Activated T-helper 17 cell treated with anti-CD3 and anti-CD28 coated beads, Interleukin-2, amount 50 U/mL, for 72 hours (primary cell): ENCODE measurements at regions not wholly inside any gene's neighbourhood (a gene's known extent, or its start where the extent isn't known, plus 50 kb on each side); places are given as distances from the start of the nearest gene placed in this dataset.

Source experiments
- ATAC-seq: fragments of 150-1000 bp; cut with Tn5 transposase; replicated peaks from 2 replicates; pipeline ENCODE4 v1.10.0; 2021; ENCODE audit warnings: mild to moderate bottlenecking, moderate library complexity
- H3K27ac Mint-ChIP-seq: one replicate; pipeline ENCODE4 v1.8.0; 2022; ENCODE audit warnings: mixed read lengths
- H3K27me3 Mint-ChIP-seq: one replicate; pipeline ENCODE4 v1.8.0; 2022; ENCODE audit warnings: mixed read lengths
- H3K36me3 Mint-ChIP-seq: one replicate; pipeline ENCODE4 v1.8.0; 2022; ENCODE audit warnings: low read depth, mild to moderate bottlenecking, mixed read lengths
- H3K4me1 Mint-ChIP-seq: one replicate; pipeline ENCODE4 v1.8.0; 2022; ENCODE audit warnings: mixed read lengths
- H3K4me3 Mint-ChIP-seq: one replicate; pipeline ENCODE4 v1.8.0; 2022; ENCODE audit warnings: mild to moderate bottlenecking, mixed read lengths
- H3K9me3 Mint-ChIP-seq: one replicate; pipeline ENCODE4 v1.8.0; 2022; ENCODE audit warnings: mixed read lengths

DNA sequence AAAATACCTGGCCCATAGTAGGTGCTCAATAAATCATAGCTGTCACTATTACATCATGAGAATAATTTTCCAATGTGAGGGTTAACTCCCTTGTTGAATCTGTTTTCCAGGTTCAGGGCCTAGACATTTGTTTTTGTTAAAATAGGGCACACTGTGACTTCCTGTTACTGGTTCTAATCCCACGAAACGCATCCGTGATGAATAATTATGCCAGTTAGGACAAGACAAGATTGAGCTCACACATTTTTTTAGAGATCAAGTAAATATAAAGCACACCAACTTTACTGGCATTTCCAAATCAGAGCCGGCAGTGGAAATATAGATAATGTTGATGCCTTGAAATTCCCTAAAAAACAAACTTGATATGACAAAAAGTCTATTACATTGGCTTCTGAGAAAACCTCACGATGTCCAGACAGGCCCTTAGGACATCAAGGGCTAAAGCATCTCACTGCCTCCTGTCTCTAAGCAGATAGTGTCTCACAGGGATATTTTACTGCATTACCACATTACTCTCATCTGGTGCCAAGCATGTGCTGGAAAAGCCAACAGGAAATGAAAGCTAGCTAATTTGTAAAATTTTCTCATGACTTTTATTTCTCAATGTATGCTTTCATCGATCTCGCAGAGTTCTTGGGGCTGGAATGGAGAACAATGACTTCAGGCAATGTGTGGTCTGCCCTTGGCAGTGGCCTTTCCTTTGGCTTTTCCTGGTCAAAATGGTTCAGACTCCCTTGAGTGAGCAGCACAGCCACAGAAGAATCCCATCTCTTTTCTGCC is 414.3 kb upstream of the PAPPA start:
- ATAC-seq: no peak
- Mint-ChIP-seq H3K27ac (no peak overlapping the region), H3K4me1 (no peaks in the 10 kb centered on the region), H3K36me3 (no peaks in the 10 kb centered on the region), H3K4me3 (no peak overlapping the region), H3K27me3 (no peaks in the 10 kb centered on the region), H3K9me3 (no peaks in the 10 kb centered on the region)

DNA sequence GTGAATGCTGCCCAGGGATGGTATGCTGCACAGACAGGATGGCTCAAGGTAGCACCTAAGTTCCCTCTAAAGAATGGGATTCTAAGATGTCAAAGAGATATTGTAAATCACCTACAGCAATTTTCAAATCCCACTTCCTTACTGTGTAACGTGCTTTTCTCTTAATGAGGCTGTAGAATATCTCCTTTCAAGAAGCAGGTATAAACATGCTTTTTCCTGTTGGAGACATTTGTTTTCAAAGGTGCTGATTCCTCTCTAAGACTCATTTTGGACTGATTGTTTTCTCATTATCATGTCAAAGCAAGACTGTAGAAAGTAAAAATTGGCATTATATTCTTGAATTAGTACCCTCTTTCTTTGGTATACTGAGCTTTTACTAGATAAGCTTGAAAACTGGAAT is 412.6 kb upstream of the PAPPA start:
- Mint-ChIP-seq H3K27ac (no peak overlapping the region), H3K27me3 (no peaks in the 10 kb centered on the region), H3K4me3 (no peak overlapping the region), H3K4me1 (no peaks in the 10 kb centered on the region), H3K9me3 (no peaks in the 10 kb centered on the region), H3K36me3 (no peaks in the 10 kb centered on the region)
- ATAC-seq: no peak

DNA sequence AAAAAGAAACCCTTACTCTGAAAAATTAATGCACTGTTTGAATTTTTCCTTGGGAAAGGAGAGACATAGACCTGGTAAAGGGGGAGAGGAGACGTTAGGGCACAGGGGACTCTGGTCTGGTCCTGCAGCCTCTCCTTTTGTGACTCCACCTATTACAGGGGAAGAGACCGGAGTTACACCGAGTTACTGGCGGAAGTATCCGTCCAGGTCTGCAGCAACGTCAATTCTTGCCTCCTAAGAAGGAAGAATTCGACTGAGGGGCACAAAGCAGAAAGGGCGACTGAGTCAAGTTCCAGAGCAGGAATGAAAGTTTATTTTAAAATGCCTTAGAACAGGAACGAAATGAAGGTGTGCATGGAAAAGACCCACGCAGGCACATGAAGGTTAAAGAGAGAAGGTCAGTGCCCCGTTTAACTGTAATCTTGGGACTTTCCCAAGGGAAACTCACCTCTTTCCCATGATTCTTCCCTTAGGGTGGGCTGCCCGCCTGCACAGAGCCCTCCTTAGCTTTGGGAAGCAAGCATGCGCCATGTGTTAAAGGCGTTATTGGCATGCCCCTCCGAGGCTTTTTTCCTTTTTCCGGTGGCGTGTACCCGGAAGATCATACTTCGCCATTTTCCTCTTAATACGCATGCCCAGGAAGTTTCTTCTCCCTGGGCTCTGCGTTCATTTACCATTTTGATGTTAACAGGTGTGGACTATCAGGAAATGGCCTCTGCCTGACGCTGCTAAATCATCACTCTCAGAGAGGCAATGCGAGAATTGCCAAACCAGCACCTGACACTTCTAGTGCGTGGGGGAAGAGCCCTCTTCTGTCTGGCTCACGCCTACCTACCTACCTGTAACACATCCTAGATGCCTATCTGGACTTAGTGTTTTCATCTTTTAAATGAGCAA is 409.6 kb upstream of the PAPPA start:
- H3K4me1 Mint-ChIP-seq: no peaks in the 10 kb centered on the region
- H3K4me3 Mint-ChIP-seq: no peak overlapping the region
- H3K27ac Mint-ChIP-seq: no peak overlapping the region
- no peak for ATAC-seq
- H3K9me3 Mint-ChIP-seq: no peaks in the 10 kb centered on the region
- H3K27me3 Mint-ChIP-seq: no peaks in the 10 kb centered on the region
- no peaks in the 10 kb centered on the region for H3K36me3 Mint-ChIP-seq

DNA sequence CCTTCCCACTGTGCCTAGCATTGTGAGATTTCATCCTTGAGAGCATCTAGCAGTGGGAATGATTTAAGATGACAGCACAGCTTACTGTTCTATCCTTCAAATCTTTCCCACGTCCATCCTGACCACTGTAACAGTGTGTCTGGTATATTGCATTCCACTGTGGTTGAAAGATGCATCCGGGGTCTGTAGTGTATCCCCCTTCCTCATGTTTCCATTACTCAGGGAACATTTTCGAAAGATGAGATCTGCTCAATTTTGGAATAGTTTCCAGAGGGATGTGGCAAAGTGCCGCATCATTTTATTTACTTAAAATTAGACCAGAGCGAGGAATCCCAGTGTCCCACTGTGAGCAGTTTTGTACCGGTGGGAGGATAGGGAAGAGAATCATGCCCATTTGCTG is 407.1 kb upstream of the PAPPA start:
- no peak overlapping the region for H3K4me3 Mint-ChIP-seq
- H3K4me1 Mint-ChIP-seq: no peaks in the 10 kb centered on the region
- no peaks in the 10 kb centered on the region for H3K9me3 Mint-ChIP-seq
- H3K27me3 Mint-ChIP-seq: no peaks in the 10 kb centered on the region
- H3K27ac Mint-ChIP-seq: no peak overlapping the region
- no peaks in the 10 kb centered on the region for H3K36me3 Mint-ChIP-seq
- no peak for ATAC-seq

DNA sequence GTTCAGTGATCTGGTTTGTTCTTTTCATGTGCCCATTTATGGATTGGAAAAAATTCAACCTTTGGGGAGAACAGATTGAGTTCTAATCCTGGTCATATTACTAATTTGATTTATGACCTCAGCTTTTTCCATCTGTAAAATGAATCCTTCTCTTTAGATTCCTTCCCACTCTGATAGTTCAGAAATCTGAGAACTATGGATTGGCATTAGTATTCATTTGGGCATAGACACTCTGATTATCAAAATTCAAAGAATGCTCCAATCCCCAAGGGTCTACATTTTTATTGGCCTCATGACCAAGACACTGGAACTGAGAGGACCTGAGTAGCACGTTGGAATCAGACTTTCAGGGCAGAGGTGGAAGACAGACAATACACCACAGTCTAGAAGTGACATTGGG is 405.9 kb upstream of the PAPPA start:
- H3K27ac Mint-ChIP-seq: no peak overlapping the region
- no peak overlapping the region for H3K4me3 Mint-ChIP-seq
- ATAC-seq: no peak
- H3K9me3 Mint-ChIP-seq: no peaks in the 10 kb centered on the region
- no peaks in the 10 kb centered on the region for H3K4me1 Mint-ChIP-seq
- no peaks in the 10 kb centered on the region for H3K27me3 Mint-ChIP-seq
- no peaks in the 10 kb centered on the region for H3K36me3 Mint-ChIP-seq

DNA sequence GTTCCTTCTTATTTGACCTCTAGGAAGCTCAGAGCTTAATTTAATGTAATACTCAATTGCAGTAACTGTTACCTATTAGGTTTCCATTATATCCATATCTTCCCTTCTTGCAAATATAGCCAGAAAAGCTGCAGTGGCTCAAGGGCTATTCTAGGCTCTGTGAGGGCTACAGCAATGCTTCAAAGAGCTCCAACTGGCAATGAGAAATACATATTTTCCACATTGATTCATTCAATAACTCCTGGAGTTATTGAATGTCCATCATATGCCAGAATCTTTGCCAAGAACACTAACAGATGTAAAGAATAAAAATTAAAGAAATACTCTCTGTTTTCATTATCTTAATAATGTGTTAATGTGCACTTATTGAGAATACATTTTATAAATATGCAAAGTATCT is 396.9 kb upstream of the PAPPA start:
- no peaks in the 10 kb centered on the region for H3K4me1 Mint-ChIP-seq
- H3K36me3 Mint-ChIP-seq: no peaks in the 10 kb centered on the region
- no peak overlapping the region for H3K27ac Mint-ChIP-seq
- no peaks in the 10 kb centered on the region for H3K27me3 Mint-ChIP-seq
- ATAC-seq: no peak
- H3K9me3 Mint-ChIP-seq: peaks cover 5% of the 10 kb centered on the region
- no peak overlapping the region for H3K4me3 Mint-ChIP-seq

GRCh38 chr9:115757461-115757860 is 396.1 kb upstream of the PAPPA start:
- H3K27me3 Mint-ChIP-seq: no peaks in the 10 kb centered on the region
- no peak overlapping the region for H3K27ac Mint-ChIP-seq
- ATAC-seq: no peak

GRCh38 chr9:115758441-115758840 is 395.1 kb upstream of the PAPPA start:
- no peaks in the 10 kb centered on the region for H3K4me1 Mint-ChIP-seq
- H3K27me3 Mint-ChIP-seq: no peaks in the 10 kb centered on the region
- peaks cover 5% of the 10 kb centered on the region for H3K9me3 Mint-ChIP-seq
- H3K36me3 Mint-ChIP-seq: no peaks in the 10 kb centered on the region
- no peak for ATAC-seq
- H3K27ac Mint-ChIP-seq: no peak overlapping the region
- no peak overlapping the region for H3K4me3 Mint-ChIP-seq

More at GRCh38 chr9:115757461-115757860, 396.1 kb upstream of the PAPPA start:
- Mint-ChIP-seq H3K4me3 (no peak overlapping the region), H3K4me1 (no peaks in the 10 kb centered on the region), H3K36me3 (no peaks in the 10 kb centered on the region), H3K9me3 (peaks cover 5% of the 10 kb centered on the region)

GRCh38 chr9:115759426-115759825 is 394.2 kb upstream of the PAPPA start:
- Mint-ChIP-seq H3K4me1 (no peaks in the 10 kb centered on the region), H3K27ac (no peak overlapping the region)

DNA sequence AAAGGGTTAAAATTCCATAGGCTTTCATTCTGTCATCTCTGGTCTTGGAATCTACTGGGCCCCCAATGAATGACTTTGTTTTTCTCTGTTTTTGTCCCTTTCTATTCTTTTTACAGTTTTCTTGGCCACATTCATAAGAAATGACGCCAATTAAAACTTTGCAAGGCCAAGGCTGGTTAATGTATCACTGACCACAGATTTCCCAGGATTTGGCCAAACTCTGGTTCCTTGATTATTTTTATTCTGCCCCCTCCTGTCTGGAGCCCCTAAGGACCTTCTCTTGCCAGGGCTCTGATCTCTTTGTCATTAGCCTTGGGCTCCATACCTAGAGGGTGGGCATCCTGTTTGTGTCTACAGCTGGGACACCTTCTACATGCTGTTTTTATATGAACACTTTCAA is 388.9 kb upstream of the PAPPA start:
- ATAC-seq: no peak
- H3K4me3 Mint-ChIP-seq: no peak overlapping the region

More at GRCh38 chr9:115759426-115759825, 394.2 kb upstream of the PAPPA start:
- Mint-ChIP-seq H3K4me3 (no peak overlapping the region), H3K27me3 (no peaks in the 10 kb centered on the region), H3K36me3 (no peaks in the 10 kb centered on the region), H3K9me3 (peaks cover 5% of the 10 kb centered on the region)
- ATAC-seq: no peak

DNA sequence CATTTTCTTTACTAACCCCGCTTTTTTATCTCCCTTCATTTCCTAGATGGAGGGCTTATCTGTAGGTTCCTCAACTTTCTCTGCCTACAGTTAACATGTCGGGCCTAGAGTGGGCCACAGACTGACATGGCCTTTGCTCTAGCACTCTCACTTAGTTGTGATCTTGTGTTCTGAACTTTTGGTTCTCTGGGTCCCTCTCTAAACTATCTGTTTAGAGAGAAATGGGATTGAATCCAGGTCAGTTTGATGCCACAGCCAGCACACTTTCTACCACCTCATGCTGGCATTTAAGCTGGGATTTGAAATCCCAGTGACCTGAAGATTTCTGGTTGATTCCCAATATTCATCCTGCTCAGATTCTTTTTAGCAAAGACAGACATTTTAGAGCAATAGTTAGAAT is 388.5 kb upstream of the PAPPA start:
- no peak overlapping the region for H3K4me3 Mint-ChIP-seq
- no peaks in the 10 kb centered on the region for H3K4me1 Mint-ChIP-seq
- peaks cover 2% of the 10 kb centered on the region for H3K9me3 Mint-ChIP-seq
- H3K27me3 Mint-ChIP-seq: peaks cover 1% of the 10 kb centered on the region
- H3K27ac Mint-ChIP-seq: no peak overlapping the region
- no peaks in the 10 kb centered on the region for H3K36me3 Mint-ChIP-seq
- ATAC-seq: no peak

More for the DNA sequence above, 388.9 kb upstream of the PAPPA start:
- H3K4me1 Mint-ChIP-seq: no peaks in the 10 kb centered on the region
- no peaks in the 10 kb centered on the region for H3K36me3 Mint-ChIP-seq
- no peaks in the 10 kb centered on the region for H3K9me3 Mint-ChIP-seq
- no peaks in the 10 kb centered on the region for H3K27me3 Mint-ChIP-seq
- no peak overlapping the region for H3K27ac Mint-ChIP-seq

DNA sequence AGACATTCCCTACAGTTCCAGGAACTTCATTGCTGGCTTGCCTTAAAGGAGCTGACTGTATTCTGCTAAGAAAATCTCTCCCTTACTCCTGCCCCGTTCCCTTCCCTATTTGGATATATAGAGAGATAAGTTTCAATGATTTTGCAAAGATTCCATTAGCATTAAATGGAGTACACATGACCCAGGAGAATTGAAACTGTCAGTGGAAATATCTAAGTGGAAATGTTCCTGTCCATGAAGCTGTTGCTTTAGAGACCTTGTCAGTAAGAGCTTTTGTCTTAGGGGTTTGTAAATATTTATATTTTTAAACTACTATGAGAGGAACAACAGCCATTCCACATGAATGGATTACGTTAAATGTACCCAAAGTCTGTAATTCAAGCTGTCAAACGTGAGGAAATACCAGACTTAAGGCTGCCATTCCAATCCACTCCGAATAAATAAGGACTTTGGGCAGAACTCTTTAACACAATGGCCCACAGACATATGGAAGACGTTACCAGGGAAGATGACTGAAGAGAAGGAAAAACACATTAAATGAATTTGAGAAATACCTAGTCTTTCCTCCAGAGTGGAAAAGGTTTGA is 387.1 kb upstream of the PAPPA start:
- no peak overlapping the region for H3K4me3 Mint-ChIP-seq
- H3K9me3 Mint-ChIP-seq: peaks cover 6% of the 10 kb centered on the region
- no peak for ATAC-seq
- H3K36me3 Mint-ChIP-seq: no peaks in the 10 kb centered on the region
- peaks cover 3% of the 10 kb centered on the region for H3K27me3 Mint-ChIP-seq
- no peaks in the 10 kb centered on the region for H3K4me1 Mint-ChIP-seq
- H3K27ac Mint-ChIP-seq: no peak overlapping the region

DNA sequence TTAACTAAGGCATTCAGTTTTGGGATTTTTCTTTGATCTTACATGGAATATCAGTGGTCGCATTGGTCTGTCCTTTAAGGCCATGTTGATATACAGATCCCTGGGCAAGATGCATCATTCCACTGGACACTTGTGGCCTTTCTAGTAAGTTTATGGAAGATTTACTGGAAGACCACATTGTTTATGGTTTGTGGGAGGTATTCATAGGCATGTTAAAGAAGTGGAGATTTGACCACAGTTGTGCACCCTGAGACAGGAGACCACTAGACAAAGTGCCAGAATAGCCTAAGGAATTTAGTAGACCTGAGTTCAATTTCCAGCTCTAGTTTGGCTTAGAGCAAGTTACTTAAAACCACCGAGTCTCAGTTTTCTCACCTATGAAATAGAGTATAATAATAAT is 383.1 kb upstream of the PAPPA start:
- no peak for ATAC-seq
- Mint-ChIP-seq H3K4me1 (no peaks in the 10 kb centered on the region), H3K9me3 (peaks cover 10% of the 10 kb centered on the region), H3K27ac (no peak overlapping the region), H3K36me3 (no peaks in the 10 kb centered on the region), H3K4me3 (no peak overlapping the region), H3K27me3 (peaks cover 8% of the 10 kb centered on the region)

DNA sequence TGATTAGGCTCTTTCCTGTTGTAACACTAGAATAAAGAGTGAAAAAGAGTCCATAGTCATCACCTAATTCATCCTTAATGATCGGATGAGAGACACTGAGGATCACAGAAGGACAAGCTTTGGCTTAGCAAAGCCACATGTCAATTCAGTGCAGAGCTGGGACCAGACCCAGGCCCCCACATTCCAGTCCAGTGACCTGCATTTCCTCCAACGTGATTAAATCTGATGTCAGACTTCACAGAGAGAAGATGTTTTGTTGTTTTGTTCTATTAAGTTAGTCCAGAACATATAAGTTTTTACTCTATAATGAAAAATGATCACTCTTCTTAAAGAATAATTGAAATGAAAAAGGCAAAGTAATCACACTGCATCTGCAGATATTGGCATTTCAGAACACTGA is 377.9 kb upstream of the PAPPA start:
- H3K27me3 Mint-ChIP-seq: peaks cover 5% of the 10 kb centered on the region
- H3K27ac Mint-ChIP-seq: no peak overlapping the region
- no peak for ATAC-seq
- H3K4me3 Mint-ChIP-seq: no peak overlapping the region
- H3K9me3 Mint-ChIP-seq: peaks cover 10% of the 10 kb centered on the region
- H3K4me1 Mint-ChIP-seq: no peaks in the 10 kb centered on the region
- H3K36me3 Mint-ChIP-seq: no peaks in the 10 kb centered on the region

- Mint-ChIP-seq H3K36me3 (no peaks in the 10 kb centered on the region), H3K4me1 (no peaks in the 10 kb centered on the region), H3K27me3 (peaks cover 5% of the 10 kb centered on the region), H3K27ac (no peak overlapping the region), H3K9me3 (peaks cover 14% of the 10 kb centered on the region), H3K4me3 (no peak overlapping the region)
- no peak for ATAC-seq
Observed at GRCh38 chr9:115777610-115778009, 376.0 kb upstream of the PAPPA start.
